ENCODE measurements at regions not wholly inside any gene's neighbourhood (a gene's known extent, or its start where the extent isn't known, plus 50 kb on each side); places are given as distances from the start of the nearest gene placed in this dataset.

DNA sequence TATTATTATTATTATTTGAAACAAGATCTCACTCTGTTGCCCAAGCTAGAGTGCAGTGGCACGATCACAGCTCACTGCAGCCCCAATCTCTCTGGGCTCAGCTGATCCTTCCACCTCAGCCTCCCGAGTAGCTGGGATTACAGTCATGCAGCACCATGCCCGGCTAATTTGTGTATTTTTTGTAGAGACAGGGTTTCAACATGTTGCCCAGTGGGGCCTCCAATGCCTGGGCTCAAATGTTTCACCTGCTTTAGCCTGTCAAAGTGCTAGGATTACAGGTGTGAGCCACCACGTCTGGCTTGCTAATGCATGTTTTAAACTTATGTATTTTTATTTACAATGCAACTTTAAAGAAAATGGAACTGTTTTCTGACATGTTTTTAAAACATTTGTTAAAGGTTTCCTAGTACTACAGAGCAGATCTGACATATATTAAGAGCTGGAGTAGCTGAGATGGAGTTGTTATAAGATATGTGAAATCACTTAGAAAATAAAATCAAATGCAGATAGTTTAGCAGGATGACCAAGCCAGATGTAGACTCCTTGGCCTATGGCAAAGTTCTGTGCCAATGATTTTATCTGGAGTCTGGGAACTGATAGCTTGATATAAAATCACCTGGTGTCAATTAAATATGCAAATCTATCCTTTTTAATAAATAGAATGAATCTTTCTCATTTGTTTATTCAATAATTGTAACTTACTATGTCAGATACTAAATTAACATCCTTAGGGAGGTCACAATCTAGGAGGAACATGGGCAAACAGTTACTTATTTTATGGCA, 310.1 kb upstream of the NAALADL2 start:
- H3K4me1 ChIP-seq (ENCODE audit: control insufficient read depth in 1 of 2, insufficient read depth in 2 of 2, low read depth in 1 of 2, low read length in 1 of 2), result peaks cover 0 to 3% of the 10 kb centered on the region in 2 experiments; a peak in 2 of 4 replicates

More for the DNA sequence above, 310.1 kb upstream of the NAALADL2 start:
- Histone ChIP-seq H3K4me3 (ENCODE audit: low read depth in 2 of 2, low read length in 1 of 2) (no peak overlapping the region), H3K36me3 (replicated peaks in 1 of 2; ENCODE audit: control insufficient read depth in 1 of 2, insufficient read depth in 2 of 2, low read length in 1 of 2) (no peaks in the 10 kb centered on the region), H2AFZ (ENCODE audit: low read depth) (no peak overlapping the region), H3K9me2 (no peaks in the 10 kb centered on the region), H3K4me2 (no peak overlapping the region), H3K9ac (no peak overlapping the region), H3K27ac (ENCODE audit: low read depth in 2 of 2, low read length in 1 of 2) (no peak overlapping the region), H3K79me2 (ENCODE audit: insufficient read depth) (no peaks in the 10 kb centered on the region), H3K27me3 (ENCODE audit: insufficient read depth) (no peaks in the 10 kb centered on the region), H3F3A (replicated peaks; ENCODE audit: insufficient read depth) (peaks cover 3% of the 10 kb centered on the region), H3K9me3 (no peaks in the 10 kb centered on the region), H4K20me1 (ENCODE audit: insufficient read depth) (no peaks in the 10 kb centered on the region)
- WGBS (ENCODE audit: low lambda C conversion rate), result 73% methylated on average over 4 of the region's 4 CpGs
- TF ChIP-seq TEAD4 (IDR thresholded peaks at IDR 0.05; ENCODE audit: borderline replicate concordance, insufficient read depth), result no peak
- TF ChIP-seq EP300 (IDR thresholded peaks at IDR 0.05; ENCODE audit: borderline replicate concordance in 1 of 2, low read depth in 1 of 2, low read length in 1 of 2), result peak in 1 of 2 experiments; percentile 37; a peak in 1 of 4 replicates
- TF ChIP-seq JUND (IDR thresholded peaks at IDR 0.05), result no peak
- TF ChIP-seq RAD21 (IDR thresholded peaks at IDR 0.05; ENCODE audit: low read length), result no peak
- TF ChIP-seq, protein P1, sequence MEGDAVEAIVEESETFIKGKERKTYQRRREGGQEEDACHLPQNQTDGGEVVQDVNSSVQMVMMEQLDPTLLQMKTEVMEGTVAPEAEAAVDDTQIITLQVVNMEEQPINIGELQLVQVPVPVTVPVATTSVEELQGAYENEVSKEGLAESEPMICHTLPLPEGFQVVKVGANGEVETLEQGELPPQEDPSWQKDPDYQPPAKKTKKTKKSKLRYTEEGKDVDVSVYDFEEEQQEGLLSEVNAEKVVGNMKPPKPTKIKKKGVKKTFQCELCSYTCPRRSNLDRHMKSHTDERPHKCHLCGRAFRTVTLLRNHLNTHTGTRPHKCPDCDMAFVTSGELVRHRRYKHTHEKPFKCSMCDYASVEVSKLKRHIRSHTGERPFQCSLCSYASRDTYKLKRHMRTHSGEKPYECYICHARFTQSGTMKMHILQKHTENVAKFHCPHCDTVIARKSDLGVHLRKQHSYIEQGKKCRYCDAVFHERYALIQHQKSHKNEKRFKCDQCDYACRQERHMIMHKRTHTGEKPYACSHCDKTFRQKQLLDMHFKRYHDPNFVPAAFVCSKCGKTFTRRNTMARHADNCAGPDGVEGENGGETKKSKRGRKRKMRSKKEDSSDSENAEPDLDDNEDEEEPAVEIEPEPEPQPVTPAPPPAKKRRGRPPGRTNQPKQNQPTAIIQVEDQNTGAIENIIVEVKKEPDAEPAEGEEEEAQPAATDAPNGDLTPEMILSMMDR (IDR thresholded peaks at IDR 0.05), result no peak
- TF ChIP-seq GABPA (IDR thresholded peaks at IDR 0.05; ENCODE audit: low read depth), result no peak
- no peak for TF ChIP-seq SIN3A (IDR thresholded peaks at IDR 0.05; ENCODE audit: borderline replicate concordance, low read depth, low read length)
- TF ChIP-seq YY1 (IDR thresholded peaks at IDR 0.05; ENCODE audit: low read depth), result no peak
- TF ChIP-seq RXRA (IDR thresholded peaks at IDR 0.05; ENCODE audit: borderline replicate concordance, low read depth), result no peak
- peak; percentile 19; the same call in 1 of the 2 replicates for TF ChIP-seq RCOR1 (IDR thresholded peaks at IDR 0.05; ENCODE audit: low read length)
- TF ChIP-seq MXI1 (IDR thresholded peaks at IDR 0.05; ENCODE audit: low read depth, low read length), result no peak
- no peak for TF ChIP-seq IRF3 (IDR thresholded peaks at IDR 0.05; ENCODE audit: low read depth, low read length)
- no peak for TF ChIP-seq TCF12 (IDR thresholded peaks at IDR 0.05)
- no peak for TF ChIP-seq FOXM1 (IDR thresholded peaks at IDR 0.05; ENCODE audit: low read depth)
- TF ChIP-seq, protein P2, sequence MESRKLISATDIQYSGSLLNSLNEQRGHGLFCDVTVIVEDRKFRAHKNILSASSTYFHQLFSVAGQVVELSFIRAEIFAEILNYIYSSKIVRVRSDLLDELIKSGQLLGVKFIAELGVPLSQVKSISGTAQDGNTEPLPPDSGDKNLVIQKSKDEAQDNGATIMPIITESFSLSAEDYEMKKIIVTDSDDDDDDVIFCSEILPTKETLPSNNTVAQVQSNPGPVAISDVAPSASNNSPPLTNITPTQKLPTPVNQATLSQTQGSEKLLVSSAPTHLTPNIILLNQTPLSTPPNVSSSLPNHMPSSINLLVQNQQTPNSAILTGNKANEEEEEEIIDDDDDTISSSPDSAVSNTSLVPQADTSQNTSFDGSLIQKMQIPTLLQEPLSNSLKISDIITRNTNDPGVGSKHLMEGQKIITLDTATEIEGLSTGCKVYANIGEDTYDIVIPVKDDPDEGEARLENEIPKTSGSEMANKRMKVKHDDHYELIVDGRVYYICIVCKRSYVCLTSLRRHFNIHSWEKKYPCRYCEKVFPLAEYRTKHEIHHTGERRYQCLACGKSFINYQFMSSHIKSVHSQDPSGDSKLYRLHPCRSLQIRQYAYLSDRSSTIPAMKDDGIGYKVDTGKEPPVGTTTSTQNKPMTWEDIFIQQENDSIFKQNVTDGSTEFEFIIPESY (IDR thresholded peaks at IDR 0.05; ENCODE audit: borderline replicate concordance, low read depth), result no peak
- TF ChIP-seq PBX3 (IDR thresholded peaks at IDR 0.05), result no peak
- TF ChIP-seq, protein P3, sequence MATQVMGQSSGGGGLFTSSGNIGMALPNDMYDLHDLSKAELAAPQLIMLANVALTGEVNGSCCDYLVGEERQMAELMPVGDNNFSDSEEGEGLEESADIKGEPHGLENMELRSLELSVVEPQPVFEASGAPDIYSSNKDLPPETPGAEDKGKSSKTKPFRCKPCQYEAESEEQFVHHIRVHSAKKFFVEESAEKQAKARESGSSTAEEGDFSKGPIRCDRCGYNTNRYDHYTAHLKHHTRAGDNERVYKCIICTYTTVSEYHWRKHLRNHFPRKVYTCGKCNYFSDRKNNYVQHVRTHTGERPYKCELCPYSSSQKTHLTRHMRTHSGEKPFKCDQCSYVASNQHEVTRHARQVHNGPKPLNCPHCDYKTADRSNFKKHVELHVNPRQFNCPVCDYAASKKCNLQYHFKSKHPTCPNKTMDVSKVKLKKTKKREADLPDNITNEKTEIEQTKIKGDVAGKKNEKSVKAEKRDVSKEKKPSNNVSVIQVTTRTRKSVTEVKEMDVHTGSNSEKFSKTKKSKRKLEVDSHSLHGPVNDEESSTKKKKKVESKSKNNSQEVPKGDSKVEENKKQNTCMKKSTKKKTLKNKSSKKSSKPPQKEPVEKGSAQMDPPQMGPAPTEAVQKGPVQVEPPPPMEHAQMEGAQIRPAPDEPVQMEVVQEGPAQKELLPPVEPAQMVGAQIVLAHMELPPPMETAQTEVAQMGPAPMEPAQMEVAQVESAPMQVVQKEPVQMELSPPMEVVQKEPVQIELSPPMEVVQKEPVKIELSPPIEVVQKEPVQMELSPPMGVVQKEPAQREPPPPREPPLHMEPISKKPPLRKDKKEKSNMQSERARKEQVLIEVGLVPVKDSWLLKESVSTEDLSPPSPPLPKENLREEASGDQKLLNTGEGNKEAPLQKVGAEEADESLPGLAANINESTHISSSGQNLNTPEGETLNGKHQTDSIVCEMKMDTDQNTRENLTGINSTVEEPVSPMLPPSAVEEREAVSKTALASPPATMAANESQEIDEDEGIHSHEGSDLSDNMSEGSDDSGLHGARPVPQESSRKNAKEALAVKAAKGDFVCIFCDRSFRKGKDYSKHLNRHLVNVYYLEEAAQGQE (IDR thresholded peaks at IDR 0.05; ENCODE audit: low read depth, low read length), result no peak
- CTCF ChIA-PET, result no interaction called here
- POLR2A ChIA-PET, result no interaction called here
- DNase-seq, result no peak
